NCI-H1930 (cell line): ENCODE measurements at regions not wholly inside any gene's neighbourhood (a gene's known extent, or its start where the extent isn't known, plus 50 kb on each side); places are given as distances from the start of the nearest gene placed in this dataset.

Experiments used
- DNase-seq, 2 experiments: peaks; one replicate each; lab custom pipeline; 2025; lab: John Stamatoyannopoulos, UW

DNA sequence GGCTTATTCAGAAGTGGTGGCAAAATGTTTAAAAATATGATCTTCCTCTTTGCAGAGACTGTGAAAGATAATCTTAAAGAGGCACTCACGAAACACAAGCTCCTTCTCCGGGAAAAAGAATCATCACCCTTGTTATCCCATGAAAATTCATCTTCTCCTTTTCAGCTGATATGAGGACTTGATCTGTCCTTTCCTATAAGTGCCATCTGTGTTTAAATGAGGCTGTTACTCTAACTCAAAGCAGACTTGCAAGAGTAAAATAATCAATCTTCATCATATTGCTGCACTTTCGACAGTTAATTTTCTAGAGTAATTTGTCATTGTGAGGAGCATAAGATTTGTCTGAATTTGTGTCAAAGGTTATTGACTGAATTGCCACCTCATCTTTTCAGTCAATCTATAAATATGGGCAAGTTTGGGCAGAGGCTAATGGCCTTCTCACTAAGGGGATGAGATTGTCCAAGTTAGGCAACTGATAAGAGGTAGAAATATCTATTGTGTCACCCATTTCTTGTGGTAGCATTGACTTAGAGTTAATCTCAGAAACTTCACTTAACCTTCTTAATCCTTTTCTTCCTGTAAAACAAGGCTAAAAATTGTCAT, 452.9 kb downstream of the GRXCR1 start:
- no peak for DNase-seq

DNA sequence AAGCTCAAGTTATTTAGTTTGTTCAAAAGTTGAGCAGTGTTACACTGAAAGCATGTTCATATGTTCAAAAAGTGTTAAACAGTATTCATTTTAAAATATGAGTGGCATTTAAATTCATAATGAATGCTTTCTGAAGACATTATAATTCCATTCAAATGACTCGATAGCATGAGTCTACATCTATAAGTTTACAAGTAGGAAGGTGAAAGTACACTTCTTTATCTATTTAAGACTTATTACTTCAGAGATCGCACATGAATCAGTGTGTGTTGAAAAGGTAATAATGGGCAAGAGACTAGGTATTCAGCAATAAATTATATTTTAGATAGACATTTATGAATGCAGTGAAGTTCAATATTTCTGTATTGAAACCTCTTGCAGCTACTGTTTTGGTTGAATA, 456.1 kb downstream of the GRXCR1 start:
- DNase-seq, result no peak

DNA sequence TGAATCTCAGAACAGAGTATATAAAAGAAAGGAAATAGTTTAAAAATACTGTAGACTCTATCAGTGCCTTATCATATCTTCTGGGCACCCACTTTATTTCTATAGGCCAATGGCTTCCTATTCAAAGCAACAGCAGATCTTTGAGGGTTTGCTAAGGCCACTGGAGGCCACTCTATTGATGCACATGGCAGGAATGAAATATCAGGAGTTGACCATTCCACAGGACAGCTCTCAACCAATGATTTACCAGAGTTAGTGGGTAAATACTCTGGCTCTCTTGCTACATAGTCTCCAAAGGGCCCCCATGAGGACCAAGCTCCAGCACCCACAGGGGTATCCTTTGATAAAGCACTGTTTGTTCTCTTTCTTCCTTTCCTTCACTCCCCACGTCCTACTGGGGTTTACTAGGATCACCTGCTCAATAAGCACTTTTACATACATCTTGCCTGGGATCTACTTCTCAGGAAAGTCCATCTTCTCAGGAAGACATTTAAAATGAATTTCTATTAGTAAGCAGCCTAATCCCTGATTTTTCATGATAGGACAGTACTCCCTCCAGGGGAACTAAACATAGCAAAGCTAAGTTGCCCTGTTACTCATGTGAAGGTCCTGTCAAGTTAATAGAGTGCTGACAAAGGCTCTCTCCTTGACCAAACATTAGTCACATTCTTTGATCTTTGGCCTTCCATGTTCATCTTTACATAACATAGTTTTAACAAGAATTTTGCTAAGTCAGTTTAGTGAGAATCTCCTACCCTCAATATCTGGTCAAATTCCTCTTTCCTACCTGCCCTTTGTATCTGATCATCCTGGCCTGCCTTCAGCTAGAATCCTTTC, 459.7 kb downstream of the GRXCR1 start:
- no peak for DNase-seq

DNA sequence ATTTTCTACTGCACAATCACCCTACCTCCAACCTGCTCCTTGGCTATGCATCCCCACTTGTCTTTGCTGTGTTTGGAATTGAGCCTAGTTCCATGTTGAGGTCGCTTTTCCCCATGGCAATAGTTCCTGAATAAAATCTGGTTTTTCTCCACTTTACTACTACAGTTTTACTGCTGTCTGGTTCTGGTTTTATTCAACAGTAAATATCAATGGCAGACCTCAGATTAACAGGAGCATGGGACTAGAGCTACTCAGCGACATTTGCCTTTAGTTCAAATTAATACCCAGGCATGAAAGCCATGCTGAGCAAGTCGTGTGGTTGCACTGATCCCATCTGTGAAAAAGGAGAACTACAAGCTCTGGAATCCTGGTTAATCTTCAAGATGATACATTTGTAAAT, 460.3 kb downstream of the GRXCR1 start:
- no peak for DNase-seq

DNA sequence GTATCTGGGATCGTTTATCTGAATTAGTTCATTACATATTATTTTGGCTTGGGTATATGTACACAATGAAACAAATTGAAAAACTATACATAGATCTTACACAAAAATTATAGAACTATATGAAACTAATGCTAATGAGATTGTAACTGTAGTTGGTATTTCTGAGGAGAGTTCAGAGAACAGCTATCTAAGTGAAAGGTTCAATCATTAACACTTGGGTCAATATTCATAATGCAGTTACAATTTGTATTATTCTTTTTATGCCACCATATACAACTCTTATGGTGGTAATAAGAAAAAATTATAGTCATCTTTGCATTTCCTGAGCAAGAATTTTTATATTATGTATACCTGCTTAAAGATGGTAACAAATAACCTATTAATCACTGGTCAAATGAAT, 461.0 kb downstream of the GRXCR1 start:
- no peak for DNase-seq

DNA sequence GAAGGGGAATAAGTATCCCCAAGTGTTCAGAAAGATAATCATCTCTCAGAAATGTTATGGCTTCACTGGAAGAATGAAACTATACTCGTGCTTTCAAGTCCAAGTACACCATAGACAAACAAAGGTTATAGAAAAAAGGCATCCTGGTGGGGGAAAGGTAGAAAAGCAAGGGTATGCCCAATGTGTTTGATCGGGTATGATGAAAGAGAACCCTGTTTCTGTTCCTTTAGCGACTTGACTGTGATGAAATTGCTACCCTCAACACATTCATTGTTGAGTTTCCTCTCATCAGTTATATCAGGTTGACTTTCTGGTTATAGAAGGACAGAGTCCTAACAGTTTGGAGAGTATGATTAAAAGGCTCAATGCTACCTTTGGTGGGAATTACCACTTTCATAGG, 464.3 kb downstream of the GRXCR1 start:
- no peak for DNase-seq

DNA sequence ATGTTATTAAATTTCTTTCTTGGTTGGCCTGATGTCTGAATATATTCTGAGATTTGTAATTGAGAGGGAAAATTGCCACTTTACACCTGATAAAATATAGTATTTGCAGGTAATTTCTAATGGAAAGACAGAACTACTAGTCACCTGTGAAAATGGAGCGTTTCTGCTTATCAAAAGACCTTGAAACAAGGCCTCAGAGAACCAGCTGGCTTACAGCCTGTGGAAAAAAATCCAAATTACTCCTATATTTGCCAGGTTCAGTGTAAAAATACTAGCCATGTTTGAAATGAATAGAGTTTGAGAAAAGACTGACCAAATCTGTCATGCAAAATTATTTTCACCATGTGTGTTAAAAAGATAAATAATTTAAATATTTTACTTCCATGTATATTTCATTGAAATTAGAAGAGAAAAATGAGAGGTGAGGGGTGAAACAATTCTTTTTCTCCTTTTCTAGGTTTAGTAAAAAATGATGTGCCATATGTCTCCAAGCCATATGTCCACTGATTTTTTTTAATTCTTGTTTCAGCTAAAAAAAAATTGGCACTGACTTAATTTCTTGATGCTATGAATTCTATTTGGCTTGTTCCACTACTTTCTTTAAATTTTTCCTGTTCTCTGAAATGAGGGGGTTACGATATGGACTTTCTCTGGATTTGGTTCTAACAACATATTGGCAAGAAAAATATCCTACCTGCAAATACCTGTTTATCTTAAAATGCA, 464.9 kb downstream of the GRXCR1 start:
- DNase-seq, result no peak

DNA sequence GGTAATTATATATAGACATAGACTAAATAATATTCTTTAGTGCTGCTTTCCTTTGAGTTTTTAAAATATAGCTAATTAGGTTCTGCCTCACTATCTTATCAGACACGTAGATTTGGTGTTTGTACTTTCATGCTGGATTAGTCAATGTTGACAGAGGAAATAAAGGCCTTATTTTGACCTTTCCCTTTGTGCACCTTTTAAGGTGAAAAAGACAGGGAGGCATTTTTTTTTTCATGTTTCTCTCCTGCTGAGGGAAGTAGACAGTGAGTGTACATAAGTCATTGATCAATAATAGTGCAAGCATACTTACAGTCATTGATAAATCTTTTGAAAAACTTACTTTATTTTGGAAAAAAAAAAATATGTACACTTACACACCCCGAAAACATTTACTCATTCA, 467.8 kb downstream of the GRXCR1 start:
- no peak for DNase-seq

DNA sequence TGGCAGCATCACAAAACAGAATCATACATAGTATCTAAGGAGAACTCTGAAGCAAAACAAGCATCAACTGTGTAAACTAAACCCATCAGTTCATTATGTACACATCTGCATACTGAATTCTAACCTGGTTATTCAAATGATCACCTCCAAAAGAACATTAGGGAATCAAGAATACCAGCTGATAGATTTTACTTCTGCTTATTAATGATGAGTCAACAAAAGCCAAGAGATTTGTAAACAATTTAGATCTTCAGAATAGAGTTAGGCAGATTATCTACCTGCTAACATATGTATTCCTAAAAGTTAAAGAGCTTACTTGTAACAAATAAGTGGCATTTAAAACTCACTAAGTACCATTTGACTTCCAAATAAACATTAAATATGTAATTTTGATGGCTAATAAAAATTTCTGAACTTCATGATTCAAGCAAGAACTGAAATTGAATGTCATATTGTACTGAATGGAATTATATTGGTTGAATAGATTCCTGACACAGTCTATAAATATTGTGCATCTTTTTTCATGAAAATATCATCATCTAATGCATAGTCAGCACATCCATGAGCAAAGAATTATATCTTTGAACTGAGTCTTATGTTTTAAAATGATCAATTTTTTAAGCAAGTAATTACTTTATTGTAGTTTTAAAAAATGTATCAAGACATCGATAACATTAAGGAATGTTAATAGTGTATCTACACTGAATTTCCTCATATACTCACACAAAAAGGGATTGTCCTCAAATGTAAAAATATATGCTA, 470.5 kb downstream of the GRXCR1 start:
- no peak for DNase-seq

DNA sequence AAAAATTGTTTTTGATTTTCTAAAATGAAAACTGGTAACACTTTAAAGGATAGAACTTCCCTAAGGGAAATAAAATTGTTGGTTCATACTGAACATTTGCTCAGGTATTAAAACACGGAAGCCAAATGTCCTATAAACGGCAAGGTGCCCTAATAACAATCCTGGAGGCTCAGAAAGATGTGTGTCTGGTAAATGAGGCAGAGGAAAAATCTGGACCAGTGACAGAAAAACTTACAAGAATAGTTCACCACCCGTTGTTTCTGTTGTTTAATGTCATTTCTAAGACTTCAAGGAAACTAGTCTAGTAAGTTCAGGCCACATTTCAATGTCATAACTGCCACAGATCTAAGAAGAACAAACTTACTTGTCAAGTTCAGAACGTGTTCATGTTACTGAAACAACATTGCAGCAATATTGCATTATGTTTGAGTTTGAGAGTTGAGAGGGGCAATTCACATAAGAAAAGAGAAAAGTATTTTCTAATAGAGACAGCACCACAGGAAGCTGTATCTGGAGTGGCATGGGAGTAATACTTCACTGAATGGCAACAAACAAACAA, 476.6 kb downstream of the GRXCR1 start:
- no peak for DNase-seq

DNA sequence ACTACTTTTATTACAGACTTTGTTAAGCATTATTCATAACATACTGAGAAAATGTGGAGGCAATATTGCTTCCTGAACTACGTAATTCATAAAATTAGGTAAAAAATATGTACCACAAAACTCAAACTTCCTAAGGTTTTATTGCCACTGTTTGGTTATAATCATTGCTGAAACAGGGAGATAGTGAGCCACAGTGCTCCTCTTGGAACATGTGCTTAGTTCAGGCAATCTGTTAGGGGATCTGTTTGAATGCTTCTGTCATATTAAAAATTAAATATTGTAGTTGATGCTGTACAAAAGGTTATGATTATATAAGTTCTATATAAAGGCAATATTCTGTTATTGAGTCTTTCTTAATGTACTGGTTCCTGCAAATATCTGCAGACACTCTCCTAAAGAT, 480.7 kb downstream of the GRXCR1 start:
- DNase-seq, result no peak

DNA sequence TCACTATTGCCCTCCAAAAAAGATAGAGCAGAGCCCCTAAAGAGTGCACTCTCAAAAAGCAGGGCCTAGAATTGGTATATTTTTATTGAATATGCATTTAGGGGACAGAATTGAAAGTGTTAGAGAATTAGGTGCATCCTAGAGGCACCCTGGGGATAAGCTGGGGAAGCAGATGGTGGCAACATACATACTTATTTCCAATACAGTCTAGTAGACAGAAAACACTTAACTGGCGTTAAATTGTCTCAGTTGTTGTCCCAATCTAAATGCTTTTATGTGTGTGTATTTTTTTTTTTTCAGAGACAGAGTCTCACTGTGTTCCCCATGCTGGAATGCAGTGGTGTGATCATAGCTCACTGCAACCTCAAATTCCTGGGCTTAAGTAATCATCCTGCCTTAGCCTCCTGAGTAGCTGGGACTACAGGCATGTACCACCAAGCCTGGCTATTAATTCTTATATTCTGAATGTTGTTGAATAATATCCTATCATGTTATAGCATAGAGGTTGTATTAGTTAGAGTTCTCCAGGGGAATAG, 481.8 kb downstream of the GRXCR1 start:
- no peak for DNase-seq

DNA sequence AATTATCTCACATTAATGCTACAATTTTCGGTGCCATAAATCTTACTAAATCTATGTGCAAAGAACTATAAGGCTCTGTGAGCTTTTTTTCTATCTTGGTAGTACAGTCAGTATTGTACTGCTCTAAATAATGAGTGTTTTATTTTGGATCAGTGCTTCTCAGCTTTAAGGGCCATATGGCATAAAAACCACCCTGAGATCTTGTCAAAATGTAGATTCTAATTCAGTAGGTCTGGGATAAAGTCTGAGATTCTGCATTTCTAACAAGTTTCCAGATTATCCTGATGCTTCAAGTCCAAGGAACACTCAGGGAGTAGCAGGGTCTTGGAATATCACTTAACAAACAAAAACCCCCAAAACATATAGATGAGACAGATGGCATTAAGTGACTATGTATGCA, 486.5 kb downstream of the GRXCR1 start:
- no peak for DNase-seq

DNA sequence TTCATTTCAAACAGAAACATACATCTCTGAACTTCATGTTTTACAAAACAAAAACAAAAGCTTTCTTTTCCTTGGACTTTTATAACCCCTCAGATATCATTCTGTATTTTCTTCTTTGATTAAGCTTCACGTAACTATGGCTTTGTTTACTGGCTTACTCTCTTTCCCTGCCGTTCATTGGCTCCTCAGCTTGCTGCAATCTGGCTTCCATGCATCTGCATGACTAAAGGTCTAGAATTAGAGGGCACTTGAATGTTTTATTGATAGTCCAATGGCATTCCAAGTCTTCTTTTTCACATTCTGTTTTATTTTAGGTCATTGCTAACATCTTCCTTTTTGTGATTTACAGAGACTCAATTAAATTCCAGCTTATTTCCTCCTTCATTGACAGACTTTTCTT, 487.6 kb downstream of the GRXCR1 start:
- DNase-seq, result no peak

DNA sequence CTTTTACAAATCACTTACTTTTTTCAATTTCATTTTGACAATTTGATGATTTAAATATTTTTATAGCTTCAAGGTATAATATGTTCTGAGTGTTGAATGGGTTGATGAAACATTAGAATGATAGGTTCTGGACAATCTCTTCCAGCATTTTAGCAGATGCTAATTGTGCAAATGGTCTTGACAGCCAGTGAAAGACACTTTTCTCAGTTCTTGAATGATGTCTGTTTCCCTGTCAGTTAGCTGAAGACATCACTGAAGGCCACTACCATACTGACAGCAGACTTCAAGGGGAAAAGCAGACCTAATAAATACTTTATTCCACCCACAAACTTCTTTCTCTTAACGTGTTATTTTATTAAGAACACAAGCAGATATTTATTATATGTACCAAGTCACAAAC, 498.6 kb downstream of the GRXCR1 start:
- no peak for DNase-seq

DNA sequence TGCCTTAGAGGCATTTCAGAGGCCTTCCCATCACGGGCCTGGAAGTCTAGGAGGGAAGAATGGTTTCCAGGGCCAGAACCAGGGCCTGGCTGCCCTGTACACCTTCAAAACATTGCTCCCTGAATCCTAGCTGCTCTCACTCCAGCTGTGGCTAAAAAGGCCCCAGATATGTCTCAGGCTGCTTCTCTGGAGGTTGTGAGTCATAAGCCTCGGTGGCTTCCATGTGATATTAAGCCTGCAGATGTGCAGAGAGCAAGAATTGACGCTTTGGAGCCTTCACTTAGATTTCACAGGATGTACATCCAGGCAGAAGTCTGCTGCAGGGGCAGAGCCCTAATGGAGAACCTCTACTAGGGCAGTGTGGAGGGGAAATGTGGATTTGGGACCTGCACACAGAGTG, 502.5 kb downstream of the GRXCR1 start:
- DNase-seq, result no peak

DNA sequence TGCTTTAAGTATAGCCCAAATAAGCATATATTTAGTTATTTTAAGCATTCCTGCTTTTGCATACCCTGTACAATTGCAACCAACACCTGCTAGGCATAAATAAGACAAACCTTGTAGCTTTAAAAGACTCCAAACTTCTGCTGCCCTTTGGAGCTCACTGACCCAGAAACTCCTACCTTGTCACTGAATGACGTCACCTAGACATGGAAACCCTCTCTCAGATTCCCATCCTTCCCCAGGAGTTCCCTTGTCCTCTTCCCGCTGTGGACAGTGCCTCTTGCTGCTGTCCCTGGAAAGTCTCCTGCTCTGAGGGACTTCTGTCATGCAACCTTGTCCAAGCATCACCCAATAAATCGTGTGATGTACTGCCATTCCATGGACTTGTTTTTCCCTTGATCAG, 507.2 kb downstream of the GRXCR1 start:
- DNase-seq, result no peak

DNA sequence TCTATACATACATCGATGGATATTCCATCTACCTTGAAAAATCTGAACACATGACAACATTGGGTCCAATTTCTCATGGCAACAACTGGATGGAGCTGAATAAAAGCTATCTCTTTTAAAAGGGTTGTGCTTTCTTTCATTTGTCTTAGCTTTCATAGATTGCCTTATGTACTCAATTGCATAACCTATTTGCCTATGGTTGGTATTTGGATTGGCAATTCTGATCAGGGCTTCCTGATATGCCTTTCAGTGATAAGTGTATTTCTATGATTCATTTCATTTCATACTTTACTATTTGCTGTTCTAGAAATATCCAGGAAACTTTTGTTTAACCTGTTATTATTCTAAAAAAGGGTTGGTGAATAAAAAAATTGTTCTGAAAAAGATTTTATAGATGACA, 509.9 kb downstream of the GRXCR1 start:
- no peak for DNase-seq

DNA sequence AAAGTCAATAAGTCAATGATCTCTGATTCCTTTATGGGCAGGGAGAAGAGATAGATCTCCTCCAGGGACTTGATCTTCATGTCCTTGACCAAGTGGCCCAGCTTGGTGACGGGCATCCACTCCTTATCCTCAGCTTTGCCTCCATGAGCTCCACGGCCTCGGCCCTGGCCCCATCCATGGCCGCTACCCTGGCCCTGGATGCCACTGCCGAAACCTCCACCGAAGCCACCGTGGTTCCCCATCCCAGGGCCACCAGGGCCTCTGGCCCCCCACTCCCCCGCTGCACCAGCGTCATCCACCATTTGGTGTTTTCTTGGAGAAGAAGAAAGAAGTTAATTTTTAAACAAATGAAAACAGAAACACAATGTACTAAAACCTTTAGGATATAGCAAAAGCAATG, 518.1 kb downstream of the GRXCR1 start:
- no peak for DNase-seq

DNA sequence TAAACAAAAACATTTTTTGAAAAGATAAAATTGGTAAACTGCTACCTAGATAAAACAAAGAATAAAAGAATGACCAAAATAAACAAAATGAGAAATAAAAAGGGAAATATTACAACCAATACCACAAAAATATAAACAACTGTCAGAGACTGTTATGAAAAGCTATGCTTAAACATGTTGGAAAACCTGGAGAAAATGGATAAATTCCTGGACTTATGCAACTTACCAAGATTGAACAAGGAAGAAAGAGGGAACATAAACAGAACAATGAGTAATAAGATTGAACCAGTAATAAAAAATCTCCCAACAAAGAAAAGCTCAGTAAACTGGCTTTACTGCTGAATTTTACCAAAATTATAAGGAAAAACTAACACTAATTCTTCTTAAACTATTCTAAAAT, 518.7 kb downstream of the GRXCR1 start:
- no peak for DNase-seq

DNA sequence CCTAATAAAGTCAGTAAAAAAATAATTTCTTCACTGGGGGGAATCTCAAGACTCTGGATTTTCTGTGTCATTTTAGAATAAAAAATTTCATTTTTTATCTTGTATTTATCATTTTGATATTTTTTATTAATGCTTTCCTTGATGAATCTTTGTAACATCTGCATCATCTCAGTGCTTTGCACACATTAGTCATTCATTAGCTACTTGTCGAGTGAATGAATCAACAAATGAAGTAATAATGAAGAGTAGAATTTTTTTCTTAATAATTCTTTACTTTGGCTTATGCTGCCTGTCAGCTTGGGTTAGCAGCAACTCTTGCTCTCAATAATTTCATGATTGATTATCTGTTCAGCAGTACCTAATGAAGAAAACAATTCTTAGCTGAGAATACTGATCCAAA, 530.8 kb downstream of the GRXCR1 start:
- no peak for DNase-seq

DNA sequence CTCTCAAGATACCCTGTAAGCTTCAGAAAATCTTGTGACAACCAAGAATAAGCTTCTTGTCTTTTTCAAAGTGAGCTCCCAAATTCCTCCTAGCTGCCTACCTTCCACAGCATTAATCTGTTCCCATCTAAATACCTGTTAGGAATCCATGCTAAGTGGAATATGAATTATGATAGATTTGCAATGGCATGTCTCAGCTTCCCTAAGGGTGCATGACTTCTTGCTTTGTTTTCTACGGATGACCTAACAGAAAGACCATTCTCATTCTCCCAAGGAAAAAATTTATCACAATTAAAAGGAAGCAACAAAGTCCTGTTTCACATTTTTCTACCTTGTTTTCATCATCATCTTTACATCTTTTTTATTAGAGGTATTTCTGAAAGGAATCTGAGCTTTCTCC, 532.7 kb downstream of the GRXCR1 start:
- DNase-seq, result no peak
